Peyer's patch (tissue), 4 donors: ENCODE measurements at regions not wholly inside any gene's neighbourhood (a gene's known extent, or its start where the extent isn't known, plus 50 kb on each side); places are given as distances from the start of the nearest gene placed in this dataset.
"Not testable (repeated sequence)": the region's sequence is repeated elsewhere in the genome, so short reads cannot be mapped to it uniquely, and the experiment has no call there.

Experiments
- CTCF ChIP-seq, 6 experiments: fragments of 450-650 bp in 4 of 6; fragments of 200-600 bp in 2 of 6; sonication (generic) in 1 of 6; IDR thresholded peaks; one replicate each; pipeline ENCODE4 v1.5.1; 2017 to 2019; ENCODE audit warnings: antibody characterized with exemption in 6 of 6, mild to moderate bottlenecking in 3 of 6, moderate library complexity in 1 of 6
- POLR2A ChIP-seq, 2 donors: fragments of 450-650 bp; IDR thresholded peaks; one replicate each; pipeline ENCODE4 v1.5.1; 2017; ENCODE audit warnings: antibody characterized with exemption in 2 of 2, mild to moderate bottlenecking in 2 of 2, moderate library complexity in 2 of 2

GRCh38 chr7:109632890-109633289 lies 1063.2 kb downstream of the DNAJB9 start:
- not testable (repeated sequence) for TF ChIP-seq POLR2A, CTCF (IDR thresholded peaks at IDR 0.05)
